Lower leg skin (tissue), 4 donors: ENCODE measurements at regions not wholly inside any gene's neighbourhood (a gene's known extent, or its start where the extent isn't known, plus 50 kb on each side); places are given as distances from the start of the nearest gene placed in this dataset.

ENCODE experiments used
- DNase-seq, 2 donors: peaks; one replicate each; pipeline ENCODE4 v3.0.0-alpha.2; 2019; ENCODE audit warnings: low spot score in 2 of 2
- H3K4me3 ChIP-seq: fragments of 200-600 bp; sonication (generic); 2 replicates; pipeline ENCODE4 v1.5.1; 2017; ENCODE audit warnings: mild to moderate bottlenecking, low read depth; ENCODE audit not compliant: poor library complexity, severe bottlenecking
- POLR2A ChIP-seq, 2 donors: fragments of 450-650 bp; IDR thresholded peaks; one replicate each; pipeline ENCODE4 v1.6.1; 2016 to 2017; ENCODE audit warnings: antibody characterized with exemption in 2 of 2, mild to moderate bottlenecking in 1 of 2, moderate library complexity in 1 of 2
- WGBS, 2 donors: methylation state at CpG; one replicate each; pipeline ENCODE4 v1.1.5; 2018; 5-methylcytosine and 5-hydroxymethylcytosine counted together
- intact Hi-C: fragments of 100-400 bp; cut with DNase I; formaldehyde crosslinking; loops from one replicate; pipeline ENCODE4 v1.15.0; 2023; ENCODE audit warnings: low total_unique reads
- TF ChIP-seq, protein P1 (sequence below), 3 donors: fragments of 450-650 bp; IDR thresholded peaks; one replicate each; pipeline ENCODE4 v1.5.1; 2016; ENCODE audit warnings: antibody characterized with exemption in 3 of 3, mild to moderate bottlenecking in 3 of 3, moderate library complexity in 2 of 3

DNA sequence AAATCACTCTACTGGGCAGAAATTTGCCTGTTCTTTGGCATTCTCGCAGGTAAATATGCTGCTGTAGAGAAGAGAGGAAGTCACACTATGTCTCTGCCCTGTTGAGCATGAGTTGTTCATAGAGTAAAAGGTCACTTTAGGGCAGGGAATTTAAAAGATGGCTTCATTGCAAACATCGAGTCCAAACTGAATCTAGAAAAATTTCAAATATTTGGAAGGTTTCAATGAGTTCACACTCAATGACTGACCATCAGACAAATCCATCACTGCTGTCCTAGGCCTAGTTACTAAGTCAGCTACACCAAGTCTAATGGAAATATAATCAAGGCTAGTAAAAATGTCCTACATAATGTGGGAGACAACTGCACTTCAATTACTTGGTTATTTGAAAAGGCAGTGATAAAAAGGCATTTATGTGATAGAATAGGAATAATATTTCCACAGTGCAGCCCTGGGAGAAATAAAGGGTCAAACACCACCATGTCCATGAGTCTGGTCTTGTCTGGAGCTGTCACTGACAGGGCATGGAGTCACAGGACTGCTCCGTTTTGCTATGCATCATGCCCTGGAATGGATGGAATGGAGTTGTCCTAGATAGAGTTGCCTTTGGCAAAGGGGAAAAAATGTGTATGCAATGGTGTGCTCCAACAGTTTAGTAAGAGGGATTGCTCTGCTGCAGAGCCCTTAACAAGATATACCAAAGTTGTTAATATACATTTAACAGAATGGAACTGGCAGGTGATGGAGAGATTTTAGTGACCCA is 218.5 kb upstream of the DAPK1 start:
- WGBS, 2 donors, result 78 to 81% methylated on average over 3 of the region's 3 CpGs
- TF ChIP-seq, protein P1, sequence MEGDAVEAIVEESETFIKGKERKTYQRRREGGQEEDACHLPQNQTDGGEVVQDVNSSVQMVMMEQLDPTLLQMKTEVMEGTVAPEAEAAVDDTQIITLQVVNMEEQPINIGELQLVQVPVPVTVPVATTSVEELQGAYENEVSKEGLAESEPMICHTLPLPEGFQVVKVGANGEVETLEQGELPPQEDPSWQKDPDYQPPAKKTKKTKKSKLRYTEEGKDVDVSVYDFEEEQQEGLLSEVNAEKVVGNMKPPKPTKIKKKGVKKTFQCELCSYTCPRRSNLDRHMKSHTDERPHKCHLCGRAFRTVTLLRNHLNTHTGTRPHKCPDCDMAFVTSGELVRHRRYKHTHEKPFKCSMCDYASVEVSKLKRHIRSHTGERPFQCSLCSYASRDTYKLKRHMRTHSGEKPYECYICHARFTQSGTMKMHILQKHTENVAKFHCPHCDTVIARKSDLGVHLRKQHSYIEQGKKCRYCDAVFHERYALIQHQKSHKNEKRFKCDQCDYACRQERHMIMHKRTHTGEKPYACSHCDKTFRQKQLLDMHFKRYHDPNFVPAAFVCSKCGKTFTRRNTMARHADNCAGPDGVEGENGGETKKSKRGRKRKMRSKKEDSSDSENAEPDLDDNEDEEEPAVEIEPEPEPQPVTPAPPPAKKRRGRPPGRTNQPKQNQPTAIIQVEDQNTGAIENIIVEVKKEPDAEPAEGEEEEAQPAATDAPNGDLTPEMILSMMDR (IDR thresholded peaks at IDR 0.05), result no peak
- no peak for DNase-seq
- intact Hi-C loops, result no loop called here
- H3K4me3 ChIP-seq, result no peak overlapping the region

DNA sequence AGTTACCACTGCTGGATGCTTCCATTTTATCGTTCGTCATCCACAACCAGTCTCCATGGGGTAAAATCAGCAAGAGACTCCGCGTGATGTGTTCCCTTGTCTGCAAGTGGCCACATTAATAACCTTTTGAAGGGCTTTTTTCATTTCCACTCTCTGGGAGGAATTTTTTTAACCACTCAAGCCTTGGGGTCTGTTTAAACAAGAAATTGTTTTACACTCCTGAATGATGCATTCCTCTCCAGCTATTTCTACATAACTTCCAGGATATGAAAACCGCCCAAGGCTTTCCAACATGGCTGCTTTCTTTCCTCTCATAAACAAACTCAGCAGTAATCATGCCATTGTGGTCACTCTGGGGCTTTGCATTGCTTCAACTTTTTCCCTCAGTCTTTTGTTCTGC is 217.2 kb upstream of the DAPK1 start:
- DNase-seq, result no peak

DNA sequence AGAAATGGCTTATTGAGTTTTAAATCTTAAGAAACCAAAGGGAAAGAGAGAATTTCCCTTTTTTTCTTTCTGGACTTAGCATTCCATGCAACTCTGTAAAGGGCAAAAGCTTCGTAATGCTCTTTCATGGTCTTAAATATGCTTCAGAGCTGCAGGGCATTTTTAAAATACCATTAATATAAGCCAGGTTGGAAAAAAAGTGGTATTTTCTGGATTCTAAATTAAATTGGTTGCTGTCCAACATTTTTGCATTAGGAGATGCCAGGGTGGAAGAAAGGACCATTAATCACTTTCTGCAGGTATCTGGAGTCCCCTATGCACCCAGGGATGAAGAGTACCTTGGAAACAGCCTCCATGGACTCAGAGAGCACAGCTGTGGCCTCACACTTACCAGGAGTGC is 215.1 kb upstream of the DAPK1 start:
- intact Hi-C loops, result no loop called here
- TF ChIP-seq, protein P1 (IDR thresholded peaks at IDR 0.05), result no peak
- no peak for TF ChIP-seq POLR2A (IDR thresholded peaks at IDR 0.05)
- no peak for DNase-seq
- no peak overlapping the region for H3K4me3 ChIP-seq
- 76 to 89% methylated on average over 1 of the region's 1 CpG for WGBS, 2 donors

More for the DNA sequence above, 217.2 kb upstream of the DAPK1 start:
- intact Hi-C loops, result no loop called here
- WGBS, 2 donors, result 89 to 90% methylated on average over 5 of the region's 5 CpGs
- TF ChIP-seq, protein P1 (IDR thresholded peaks at IDR 0.05), result no peak
- no peak for TF ChIP-seq POLR2A (IDR thresholded peaks at IDR 0.05)
- H3K4me3 ChIP-seq, result no peak overlapping the region

DNA sequence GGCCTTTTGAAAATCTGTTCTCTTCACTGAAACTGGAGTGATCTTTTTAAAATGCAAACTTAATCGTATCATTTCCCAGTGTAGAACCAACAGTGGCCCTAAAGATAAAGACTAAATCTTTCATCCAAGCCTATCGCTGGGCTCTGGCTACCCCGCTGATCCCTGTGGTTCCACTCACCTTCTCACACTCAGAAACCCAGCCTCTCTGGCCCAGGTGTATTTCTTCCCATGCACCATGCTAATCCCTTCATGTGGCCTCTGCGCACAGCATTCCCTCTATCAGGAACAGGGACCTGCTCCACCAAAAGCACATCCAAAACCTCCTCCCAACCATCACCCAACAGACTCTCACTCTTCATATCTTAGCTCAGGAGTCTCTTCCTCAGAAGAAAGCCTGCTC is 214.1 kb upstream of the DAPK1 start:
- no peak for DNase-seq
- TF ChIP-seq POLR2A (IDR thresholded peaks at IDR 0.05), result no peak
- TF ChIP-seq, protein P1 (IDR thresholded peaks at IDR 0.05), result no peak
- WGBS, 2 donors, result 97% methylated on average over 4 of the region's 4 CpGs
- no peak overlapping the region for H3K4me3 ChIP-seq
- intact Hi-C loops, result no loop called here

DNA sequence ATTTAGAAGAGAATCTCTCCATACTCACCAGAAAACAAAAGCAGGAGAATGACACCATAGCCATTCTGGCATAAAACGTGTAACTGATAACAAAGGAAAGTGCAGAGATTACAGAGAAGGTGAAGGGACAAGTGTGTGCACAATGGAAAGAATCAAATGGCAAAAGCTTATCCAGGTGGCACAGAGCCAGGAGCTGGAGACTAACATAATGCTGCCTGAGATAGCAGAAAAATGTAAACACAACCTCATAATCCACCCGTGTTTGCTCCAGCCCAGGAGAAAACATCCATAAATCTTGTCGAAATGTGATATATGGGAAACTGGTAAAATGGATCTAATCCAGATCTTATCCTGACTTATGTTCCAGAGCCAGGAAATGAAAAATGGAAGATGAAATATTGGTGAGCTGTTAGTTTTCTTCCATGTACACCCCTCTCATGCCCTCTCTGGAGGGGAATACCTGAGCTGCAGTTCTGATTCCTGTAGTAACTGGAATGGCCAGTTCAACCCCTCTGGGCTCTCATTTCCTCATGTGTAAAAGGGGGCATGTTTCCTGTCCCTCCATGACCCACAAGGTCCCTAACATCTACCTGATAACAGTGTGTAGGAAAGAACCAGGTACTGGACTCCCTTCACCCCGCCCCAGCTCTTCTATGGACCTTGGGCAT is 212.3 kb upstream of the DAPK1 start:
- TF ChIP-seq, protein P1 (IDR thresholded peaks at IDR 0.05), result no peak
- no peak for TF ChIP-seq POLR2A (IDR thresholded peaks at IDR 0.05)
- DNase-seq, result no peak
- WGBS, 2 donors, result 47 to 48% methylated on average over 4 of the region's 4 CpGs
- intact Hi-C loops, result no loop called here
- H3K4me3 ChIP-seq, result no peak overlapping the region
